Uterus (tissue), 2 donors: ENCODE measurements at regions not wholly inside any gene's neighbourhood (a gene's known extent, or its start where the extent isn't known, plus 50 kb on each side); places are given as distances from the start of the nearest gene placed in this dataset.

Experiments used
- POLR2A ChIP-seq, 2 donors: fragments of 450-650 bp; IDR thresholded peaks; one replicate each; pipeline ENCODE4 v1.6.1; 2016; ENCODE audit warnings: antibody characterized with exemption in 2 of 2, mild to moderate bottlenecking in 1 of 2, moderate library complexity in 1 of 2
- TF ChIP-seq, protein P1 (sequence below), 4 experiments: fragments of 200-600 bp in 2 of 4; fragments of 450-650 bp in 2 of 4; sonication (generic) in 2 of 4; IDR thresholded peaks; one replicate each; pipeline ENCODE4 v1.5.1; 2016 to 2019; ENCODE audit warnings: antibody characterized with exemption in 4 of 4, mild to moderate bottlenecking in 2 of 4, moderate library complexity in 1 of 4

GRCh38 chr2:5561006-5561405 is 131.2 kb upstream of the SOX11 start:
- no peak for TF ChIP-seq POLR2A (IDR thresholded peaks at IDR 0.05)
- TF ChIP-seq, protein P1, sequence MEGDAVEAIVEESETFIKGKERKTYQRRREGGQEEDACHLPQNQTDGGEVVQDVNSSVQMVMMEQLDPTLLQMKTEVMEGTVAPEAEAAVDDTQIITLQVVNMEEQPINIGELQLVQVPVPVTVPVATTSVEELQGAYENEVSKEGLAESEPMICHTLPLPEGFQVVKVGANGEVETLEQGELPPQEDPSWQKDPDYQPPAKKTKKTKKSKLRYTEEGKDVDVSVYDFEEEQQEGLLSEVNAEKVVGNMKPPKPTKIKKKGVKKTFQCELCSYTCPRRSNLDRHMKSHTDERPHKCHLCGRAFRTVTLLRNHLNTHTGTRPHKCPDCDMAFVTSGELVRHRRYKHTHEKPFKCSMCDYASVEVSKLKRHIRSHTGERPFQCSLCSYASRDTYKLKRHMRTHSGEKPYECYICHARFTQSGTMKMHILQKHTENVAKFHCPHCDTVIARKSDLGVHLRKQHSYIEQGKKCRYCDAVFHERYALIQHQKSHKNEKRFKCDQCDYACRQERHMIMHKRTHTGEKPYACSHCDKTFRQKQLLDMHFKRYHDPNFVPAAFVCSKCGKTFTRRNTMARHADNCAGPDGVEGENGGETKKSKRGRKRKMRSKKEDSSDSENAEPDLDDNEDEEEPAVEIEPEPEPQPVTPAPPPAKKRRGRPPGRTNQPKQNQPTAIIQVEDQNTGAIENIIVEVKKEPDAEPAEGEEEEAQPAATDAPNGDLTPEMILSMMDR (IDR thresholded peaks at IDR 0.05): no peak
